NCI-H2171 treated with DMSO at 0.1 percent for 48 hours (cell line): ENCODE measurements at regions not wholly inside any gene's neighbourhood (a gene's known extent, or its start where the extent isn't known, plus 50 kb on each side); places are given as distances from the start of the nearest gene placed in this dataset.
"Not testable (repeated sequence)": the region's sequence is repeated elsewhere in the genome, so short reads cannot be mapped to it uniquely, and the experiment has no call there.

Source experiments
- DNase-seq: peaks from one replicate; lab custom pipeline; 2025; lab: John Stamatoyannopoulos, UW

DNA sequence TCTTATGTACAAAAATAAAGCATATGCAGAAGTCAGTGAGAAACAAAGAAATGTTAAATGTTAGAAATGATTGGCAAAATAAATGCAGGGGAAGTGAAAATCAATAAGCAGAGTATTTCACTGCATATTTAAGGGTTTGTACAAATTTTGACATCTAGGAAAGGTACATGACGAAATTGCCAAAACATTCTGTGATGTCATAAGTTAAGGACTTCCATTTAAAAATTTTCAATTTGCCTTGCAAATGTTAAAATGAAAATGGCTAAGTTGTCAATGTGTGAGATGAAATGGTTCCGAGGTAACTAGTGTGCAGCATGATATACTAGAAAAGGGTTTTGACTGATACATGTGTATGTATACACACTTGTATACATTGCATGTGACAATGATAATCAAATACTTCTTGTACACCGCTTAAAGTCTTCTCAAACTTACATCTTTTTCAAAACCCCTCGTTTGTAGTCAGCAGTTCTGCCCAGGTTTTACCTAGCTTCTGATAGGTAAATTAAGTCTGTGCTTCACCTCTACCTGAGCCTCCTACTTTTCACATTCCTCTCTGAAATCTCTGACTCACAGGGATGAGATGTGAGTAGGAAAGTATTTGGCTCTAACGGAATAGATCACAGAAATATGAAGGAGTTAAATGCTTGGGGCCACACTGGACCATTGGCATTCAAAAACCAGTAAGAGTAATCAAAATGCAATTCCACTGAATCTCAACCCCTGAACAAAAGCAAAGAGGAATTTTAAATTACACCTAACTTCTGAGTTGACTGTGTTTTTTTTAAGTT is 442.4 kb upstream of the FOXG1 start:
- DNase-seq: no peak

GRCh38 chr14:28340816-28341215 is 425.8 kb upstream of the FOXG1 start:
- no peak for DNase-seq

DNA sequence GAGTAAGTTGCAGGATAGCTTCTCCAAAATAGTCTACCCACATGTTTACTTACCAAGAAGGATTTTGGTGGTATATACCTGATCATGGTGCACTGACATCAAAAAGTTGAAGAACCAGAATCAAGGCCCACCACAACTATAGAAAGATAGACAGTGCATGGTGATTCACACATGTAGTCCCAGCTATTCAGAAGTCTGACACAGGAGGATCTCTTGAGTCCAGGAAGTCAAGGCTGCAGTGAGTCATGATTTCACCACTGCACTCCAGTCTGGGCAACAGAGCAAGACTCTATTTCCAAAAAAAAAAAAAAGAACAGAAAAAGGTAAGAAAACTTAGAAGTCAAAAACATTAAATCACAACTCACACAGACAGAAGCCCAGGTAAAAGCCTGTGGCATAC is 422.2 kb upstream of the FOXG1 start:
- DNase-seq: no peak

DNA sequence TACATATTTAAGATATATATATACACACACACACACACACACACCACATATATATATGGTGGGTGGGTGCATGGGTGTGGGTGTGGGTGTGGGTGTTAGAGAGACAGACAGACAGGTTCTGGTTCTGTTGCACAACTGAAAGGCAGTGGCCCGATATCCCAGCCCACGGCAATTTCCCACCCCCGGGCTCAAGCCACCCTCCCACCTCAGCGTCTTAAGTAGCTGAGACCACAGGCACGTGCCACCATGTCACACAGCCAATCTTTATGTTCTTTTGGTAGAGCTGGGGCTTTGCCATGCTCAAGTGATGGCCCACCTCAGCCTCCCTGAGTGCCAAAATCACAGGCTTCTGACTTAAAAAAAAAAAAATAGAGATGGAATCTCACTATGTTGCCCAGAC is 417.8 kb upstream of the FOXG1 start:
- no peak for DNase-seq

GRCh38 chr14:28356819-28357218 is 409.8 kb upstream of the FOXG1 start:
- no peak for DNase-seq

DNA sequence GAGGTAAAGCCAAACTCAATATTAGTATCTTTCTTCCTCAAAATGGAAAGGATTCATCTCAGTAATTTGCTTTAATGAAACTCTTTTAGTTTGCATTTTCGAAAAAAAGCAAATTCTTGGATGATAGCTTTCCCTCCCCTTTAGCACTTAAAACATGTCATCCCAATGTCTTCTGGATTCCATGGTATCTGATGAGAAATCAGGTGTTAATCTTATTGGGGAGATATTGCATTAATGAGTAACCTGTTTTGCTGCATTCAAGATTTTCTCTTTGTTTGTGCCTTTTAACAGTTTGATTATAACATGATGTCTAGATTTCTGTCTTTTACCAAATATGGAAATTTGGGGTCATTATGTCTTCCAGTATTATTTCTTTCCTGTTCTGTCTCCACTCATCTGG is 405.1 kb upstream of the FOXG1 start:
- DNase-seq: no peak

- no peak for DNase-seq
These were observed 401.1 kb upstream of the FOXG1 start for GRCh38 chr14:28365510-28365909.

DNA sequence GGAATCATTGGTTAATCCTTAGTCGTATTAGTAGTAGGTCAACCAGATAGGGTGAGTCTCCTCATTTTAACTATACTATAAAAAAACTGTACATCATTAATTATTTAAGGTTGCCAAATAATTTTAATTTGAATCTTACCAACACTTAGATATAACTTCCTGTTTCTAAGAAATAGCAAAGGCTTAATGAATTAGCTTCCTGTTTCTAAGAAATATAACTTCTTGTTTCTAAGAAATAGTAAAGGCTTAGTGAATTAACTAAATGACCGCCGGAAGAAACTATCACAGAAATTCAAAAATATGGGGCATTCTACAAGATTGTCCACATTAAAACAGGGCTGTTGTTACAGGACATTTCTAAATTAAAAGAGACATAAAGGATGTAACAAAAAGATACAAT is 392.9 kb upstream of the FOXG1 start:
- no peak for DNase-seq

DNA sequence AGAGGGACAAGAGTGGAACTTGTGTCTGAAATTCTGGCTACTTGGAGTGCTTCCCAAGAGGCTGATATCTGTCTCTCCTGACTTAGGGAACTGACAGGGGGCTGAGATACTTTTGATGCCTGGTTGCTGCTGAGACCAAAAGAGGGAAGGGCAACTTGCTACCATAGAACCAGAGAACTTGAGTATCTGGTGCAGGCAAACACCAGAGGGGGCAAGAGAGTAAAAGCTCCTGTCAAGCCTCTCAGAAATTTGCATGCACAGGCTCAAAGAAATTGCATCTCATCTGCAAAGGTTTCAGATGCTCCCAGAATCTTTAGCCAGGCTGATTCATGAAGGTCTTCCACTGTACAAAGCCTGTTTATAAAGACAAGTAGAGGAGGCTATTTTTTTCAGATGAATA is 391.3 kb upstream of the FOXG1 start:
- peak; percentile 23 for DNase-seq

DNA sequence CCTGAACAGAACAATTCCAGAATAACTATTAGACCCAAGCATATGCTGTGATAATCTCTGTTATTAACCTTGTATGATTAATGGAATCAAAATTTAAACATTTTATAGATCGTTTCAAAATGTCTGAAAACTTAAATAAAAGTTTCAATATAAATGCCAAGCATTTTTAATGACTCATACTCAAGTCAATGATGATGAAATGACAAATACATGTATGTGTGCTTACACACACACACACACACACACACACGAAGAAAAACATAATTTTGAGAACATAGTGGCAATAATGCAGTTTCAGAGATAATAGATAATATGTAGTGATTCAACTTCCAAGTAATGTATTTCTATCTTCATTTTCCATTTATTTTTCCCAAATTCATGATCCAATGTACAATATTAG is 384.9 kb upstream of the FOXG1 start:
- no peak for DNase-seq

- no peak for DNase-seq
These were observed 384.0 kb upstream of the FOXG1 start for GRCh38 chr14:28382444-28383190.

GRCh38 chr14:28398506-28398905 is 368.1 kb upstream of the FOXG1 start:
- no peak for DNase-seq

DNA sequence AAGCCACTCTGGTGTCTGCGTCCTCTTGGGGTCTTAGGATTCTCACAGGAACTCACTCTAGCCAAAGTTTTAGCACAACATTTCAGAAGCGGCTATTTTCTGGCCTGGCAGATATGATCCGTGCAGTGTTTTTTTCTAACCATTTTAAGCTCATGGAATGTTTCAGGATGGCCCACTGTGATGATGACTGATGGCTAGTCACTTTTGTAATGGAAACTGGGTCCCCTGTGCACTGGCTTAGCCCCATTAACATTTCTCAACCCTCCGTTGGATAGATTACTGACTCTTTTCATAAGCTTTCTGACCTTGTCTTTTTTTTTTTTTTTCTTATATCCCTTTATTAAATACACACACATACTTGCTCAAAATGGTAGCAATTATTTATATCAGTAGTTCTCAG is 364.9 kb upstream of the FOXG1 start:
- DNase-seq: not testable (repeated sequence)

- DNase-seq: no peak
These were observed 360.4 kb upstream of the FOXG1 start for GRCh38 chr14:28406196-28406595.

- no peak for DNase-seq
These were observed 359.4 kb upstream of the FOXG1 start for GRCh38 chr14:28407031-28407825.

DNA sequence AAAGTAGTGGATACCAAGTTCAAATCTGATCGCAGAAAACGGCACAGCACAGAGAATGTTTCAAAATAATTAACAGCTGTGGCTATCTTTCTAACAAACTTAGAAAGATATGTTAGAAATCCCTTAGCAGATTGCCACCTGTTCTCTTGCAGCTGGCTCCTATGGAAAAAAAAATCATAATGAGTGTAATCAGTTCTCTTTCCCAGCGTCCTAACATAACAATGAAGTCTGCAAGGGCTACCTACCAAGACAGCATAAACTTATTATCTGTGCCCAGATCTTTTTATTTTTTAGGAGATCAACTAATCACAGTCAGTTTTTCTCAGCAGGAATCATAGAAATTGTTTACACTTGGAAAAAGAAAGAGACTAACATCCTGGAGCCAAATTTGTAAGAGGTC is 358.6 kb upstream of the FOXG1 start:
- DNase-seq: peak; percentile 40

GRCh38 chr14:28412077-28412476 is 354.5 kb upstream of the FOXG1 start:
- no peak for DNase-seq

GRCh38 chr14:28426960-28427359 is 339.6 kb upstream of the FOXG1 start:
- no peak for DNase-seq

GRCh38 chr14:28436821-28437220 is 329.8 kb upstream of the FOXG1 start:
- DNase-seq: no peak

- no peak for DNase-seq
These were observed 305.2 kb upstream of the FOXG1 start for GRCh38 chr14:28461389-28461788.

DNA sequence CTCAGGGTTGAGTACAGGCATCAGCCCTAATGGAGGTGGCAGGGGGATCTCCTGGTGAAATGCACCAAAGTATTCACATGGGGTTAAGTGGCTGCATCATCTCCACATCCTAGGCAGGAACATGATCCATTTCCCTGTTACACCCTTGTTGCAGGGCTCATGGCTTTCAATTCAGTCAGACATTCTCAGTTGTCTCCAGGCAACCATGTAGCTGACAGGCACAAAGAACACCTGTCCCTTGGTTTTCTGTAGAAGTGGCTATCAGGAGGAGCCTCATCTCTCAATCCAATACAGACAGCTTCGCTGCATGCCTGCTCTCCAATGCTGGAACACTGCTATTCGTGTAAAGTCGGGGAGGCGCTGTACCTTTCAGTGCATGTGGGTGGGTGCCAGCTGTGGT is 299.0 kb upstream of the FOXG1 start:
- no peak for DNase-seq

GRCh38 chr14:28468191-28469151 is 298.1 kb upstream of the FOXG1 start:
- DNase-seq: no peak
